Duodenal mucosa (tissue), 2 donors: ENCODE measurements at regions not wholly inside any gene's neighbourhood (a gene's known extent, or its start where the extent isn't known, plus 50 kb on each side); places are given as distances from the start of the nearest gene placed in this dataset.

ENCODE experiments used
- H3K27ac ChIP-seq: one replicate; pipeline ENCODE4 v1.7.0; 2013; ENCODE audit warnings: low read depth, low read length
- H3K27me3 ChIP-seq, 2 donors: one replicate each; pipeline ENCODE4 v1.7.0; 2013; ENCODE audit warnings: low read length in 2 of 2, control low read depth in 1 of 2; ENCODE audit not compliant: insufficient read depth in 2 of 2, control insufficient read depth in 1 of 2
- H3K36me3 ChIP-seq, 2 donors: one replicate each; pipeline ENCODE4 v1.7.0; 2013; ENCODE audit warnings: low read length in 2 of 2, control low read depth in 1 of 2; ENCODE audit not compliant: insufficient read depth in 2 of 2, control insufficient read depth in 1 of 2
- H3K4me1 ChIP-seq, 2 donors: one replicate each; pipeline ENCODE4 v1.7.0; 2013; ENCODE audit warnings: low read length in 2 of 2, control low read depth in 1 of 2; ENCODE audit not compliant: insufficient read depth in 2 of 2, control insufficient read depth in 1 of 2
- H3K4me3 ChIP-seq, 2 donors: one replicate each; pipeline ENCODE4 v1.7.0; 2013; ENCODE audit warnings: low read length in 2 of 2, low read depth in 1 of 2
- H3K9ac ChIP-seq, 2 donors: one replicate each; pipeline ENCODE4 v1.7.0; 2013; ENCODE audit warnings: low read length in 2 of 2, low read depth in 1 of 2
- H3K9me3 ChIP-seq, 2 donors: one replicate each; pipeline ENCODE4 v1.7.0; 2013; ENCODE audit warnings: low read length in 2 of 2, control low read depth in 1 of 2; ENCODE audit not compliant: control insufficient read depth in 1 of 2

- Histone ChIP-seq H3K36me3 (no peaks in the 10 kb centered on the region), H3K9me3 (peaks cover 10 to 24% of the 10 kb centered on the region in 2 donors), H3K27ac (no peak overlapping the region), H3K9ac (no peak overlapping the region), H3K4me1 (no peaks in the 10 kb centered on the region), H3K27me3 (no peaks in the 10 kb centered on the region), H3K4me3 (no peak overlapping the region)
Observed at GRCh38 chr2:128464456-128464855, 145.8 kb upstream of the HS6ST1 start.

GRCh38 chr2:128465246-128466170 is 146.8 kb upstream of the HS6ST1 start:
- H3K4me3 ChIP-seq = no peak overlapping the region
- H3K27ac ChIP-seq = no peak overlapping the region
- H3K4me1 ChIP-seq = no peaks in the 10 kb centered on the region
- H3K27me3 ChIP-seq = no peaks in the 10 kb centered on the region
- H3K9me3 ChIP-seq = peaks cover 20 to 34% of the 10 kb centered on the region in 2 donors
- H3K9ac ChIP-seq = no peak overlapping the region
- H3K36me3 ChIP-seq = no peaks in the 10 kb centered on the region

GRCh38 chr2:128466376-128466775 is 147.7 kb upstream of the HS6ST1 start:
- Histone ChIP-seq H3K27ac (no peak overlapping the region), H3K4me1 (no peaks in the 10 kb centered on the region), H3K9ac (no peak overlapping the region), H3K27me3 (no peaks in the 10 kb centered on the region), H3K9me3 (peaks cover 23 to 37% of the 10 kb centered on the region in 2 donors), H3K4me3 (no peak overlapping the region), H3K36me3 (no peaks in the 10 kb centered on the region)

DNA sequence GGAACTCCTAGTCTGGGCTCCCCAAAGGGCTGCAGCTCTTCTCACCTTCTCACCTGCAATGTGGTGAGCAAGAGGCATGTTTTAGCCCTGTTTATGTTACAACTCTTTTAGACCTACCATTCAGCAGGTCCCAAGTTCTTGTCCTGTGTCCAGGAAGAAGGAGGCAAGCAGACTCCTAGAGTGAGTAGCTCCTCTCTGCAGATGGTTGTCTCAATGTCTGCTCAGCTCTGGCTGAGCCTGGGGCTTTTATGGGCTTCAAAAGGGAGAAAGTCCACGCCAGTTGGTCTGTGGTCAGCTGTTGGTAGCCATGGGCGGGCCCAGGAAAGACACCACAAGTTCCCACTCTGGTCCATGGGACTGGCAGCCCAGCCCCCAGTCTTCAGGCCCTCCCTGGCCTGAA is 148.1 kb upstream of the HS6ST1 start:
- H3K4me1 ChIP-seq = no peaks in the 10 kb centered on the region
- peaks cover 23 to 37% of the 10 kb centered on the region in 2 donors for H3K9me3 ChIP-seq
- H3K4me3 ChIP-seq = no peak overlapping the region
- no peaks in the 10 kb centered on the region for H3K36me3 ChIP-seq
- H3K27me3 ChIP-seq = no peaks in the 10 kb centered on the region
- H3K27ac ChIP-seq = no peak overlapping the region
- H3K9ac ChIP-seq = no peak overlapping the region

DNA sequence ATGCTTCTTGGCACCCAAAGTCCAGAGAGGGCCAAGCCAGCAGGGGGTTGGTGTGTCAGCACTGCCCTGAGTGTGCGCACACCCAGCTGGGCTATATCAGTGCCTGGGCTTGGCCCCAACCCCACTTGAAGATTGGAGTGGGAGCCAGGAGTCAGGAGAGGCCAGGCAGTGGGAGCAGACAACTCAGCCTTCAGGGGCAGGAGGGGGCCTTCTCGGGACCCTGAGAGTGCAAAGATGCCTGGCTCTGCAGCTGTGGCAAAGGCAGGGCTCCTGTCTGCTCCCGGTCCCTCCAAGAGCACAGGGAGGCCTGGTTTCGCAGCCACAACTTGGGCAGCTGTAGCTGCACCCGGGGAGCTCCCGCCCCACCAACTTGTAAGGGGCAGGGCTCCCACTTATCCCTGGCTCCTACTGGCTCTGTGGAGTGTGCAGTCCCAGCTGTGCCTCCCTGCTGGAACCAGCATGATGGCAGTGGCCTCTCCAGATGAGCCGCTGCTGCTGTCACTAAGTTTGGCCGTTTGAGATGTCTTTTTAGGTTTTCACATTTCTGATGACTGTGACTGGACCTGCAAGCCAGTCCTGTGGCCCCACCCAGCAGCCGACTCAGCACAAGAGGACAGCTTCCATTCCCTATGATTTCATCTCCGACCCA is 148.8 kb upstream of the HS6ST1 start:
- Histone ChIP-seq H3K9ac (no peak overlapping the region), H3K4me3 (no peak overlapping the region), H3K36me3 (no peaks in the 10 kb centered on the region), H3K4me1 (no peaks in the 10 kb centered on the region), H3K9me3 (peaks cover 23 to 40% of the 10 kb centered on the region in 2 donors), H3K27me3 (no peaks in the 10 kb centered on the region), H3K27ac (no peak overlapping the region)

DNA sequence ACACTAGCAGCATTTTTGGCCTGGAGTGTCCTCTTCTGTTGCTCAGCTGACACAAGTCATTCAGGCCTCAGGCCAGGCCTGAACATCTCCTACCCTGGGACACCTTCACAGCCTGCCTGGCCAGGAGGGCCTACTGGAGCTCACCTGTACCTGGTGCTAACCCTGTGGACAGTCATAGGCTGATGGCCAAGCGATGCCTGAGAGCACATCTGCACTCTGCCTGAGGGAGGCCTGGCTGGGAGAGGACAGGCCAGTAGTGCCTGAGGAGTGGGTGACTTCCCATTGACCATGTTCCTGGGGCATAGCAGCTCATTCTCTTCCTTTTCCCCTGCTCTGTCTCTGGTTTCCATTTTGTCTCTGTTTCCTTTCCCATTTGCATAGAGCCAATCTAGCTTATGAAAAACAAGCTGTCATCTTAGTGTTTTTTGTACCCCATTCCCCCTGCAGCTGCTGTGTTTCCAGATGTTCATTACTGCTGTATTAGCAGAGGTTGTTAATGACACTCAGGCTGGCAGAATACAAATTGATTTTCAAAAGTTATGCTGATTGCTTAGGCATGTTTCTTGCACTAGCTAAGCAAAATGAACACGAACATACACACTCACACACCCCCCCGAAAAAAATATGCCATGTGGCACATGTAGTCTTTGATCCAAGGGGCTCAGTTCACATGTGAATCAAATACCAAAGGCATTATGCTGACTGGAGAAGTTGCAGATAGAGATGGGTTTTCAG is 149.7 kb upstream of the HS6ST1 start:
- H3K4me1 ChIP-seq = peaks cover 0 to under 1% of the 10 kb centered on the region in 2 donors
- no peak overlapping the region for H3K27ac ChIP-seq
- H3K9ac ChIP-seq = no peak overlapping the region
- no peak overlapping the region for H3K4me3 ChIP-seq
- H3K36me3 ChIP-seq = no peaks in the 10 kb centered on the region
- H3K27me3 ChIP-seq = no peaks in the 10 kb centered on the region
- H3K9me3 ChIP-seq = peaks cover 23 to 40% of the 10 kb centered on the region in 2 donors

- Histone ChIP-seq H3K27ac (no peak overlapping the region), H3K4me1 (peaks cover 4 to 5% of the 10 kb centered on the region in 2 donors), H3K4me3 (no peak overlapping the region), H3K27me3 (no peaks in the 10 kb centered on the region), H3K36me3 (no peaks in the 10 kb centered on the region), H3K9me3 (peaks cover 23 to 40% of the 10 kb centered on the region in 2 donors), H3K9ac (no peak overlapping the region)
Observed at GRCh38 chr2:128469203-128469602, 150.5 kb upstream of the HS6ST1 start.

DNA sequence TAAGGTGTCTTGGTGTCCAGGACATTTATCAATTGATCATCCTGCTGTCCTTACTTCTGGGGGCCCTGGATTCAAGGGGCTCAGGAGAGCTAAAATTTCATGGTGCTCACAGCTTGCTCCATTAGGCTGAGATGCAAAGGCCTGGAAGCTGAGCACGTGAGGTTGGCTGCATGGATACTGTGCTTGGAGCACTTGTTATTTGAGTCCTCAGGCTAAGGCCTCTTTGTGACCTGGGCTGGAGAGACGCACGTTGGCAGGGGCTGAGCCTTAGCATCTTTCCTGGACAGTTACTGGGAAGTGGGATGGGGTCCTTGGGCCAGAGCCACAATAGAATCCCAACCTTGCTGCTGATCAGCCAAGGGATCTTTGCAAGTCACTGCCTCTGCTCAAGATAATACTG is 151.2 kb upstream of the HS6ST1 start:
- H3K4me3 ChIP-seq = no peak overlapping the region
- H3K27me3 ChIP-seq = no peaks in the 10 kb centered on the region
- no peak overlapping the region for H3K27ac ChIP-seq
- H3K9me3 ChIP-seq = peaks cover 23 to 40% of the 10 kb centered on the region in 2 donors
- no peaks in the 10 kb centered on the region for H3K36me3 ChIP-seq
- H3K9ac ChIP-seq = no peak overlapping the region
- peaks cover 4 to 5% of the 10 kb centered on the region in 2 donors for H3K4me1 ChIP-seq

- H3K4me3 ChIP-seq = no peak overlapping the region
Observed at GRCh38 chr2:128472789-128473174, 154.1 kb upstream of the HS6ST1 start.

More at GRCh38 chr2:128472789-128473174, 154.1 kb upstream of the HS6ST1 start:
- no peak overlapping the region for H3K27ac ChIP-seq
- no peaks in the 10 kb centered on the region for H3K27me3 ChIP-seq
- H3K9me3 ChIP-seq = peaks cover 23 to 31% of the 10 kb centered on the region in 2 donors
- H3K36me3 ChIP-seq = no peaks in the 10 kb centered on the region
- no peak overlapping the region for H3K9ac ChIP-seq
- peaks cover 4 to 5% of the 10 kb centered on the region in 2 donors for H3K4me1 ChIP-seq
